ENCODE measurements at regions not wholly inside any gene's neighbourhood (a gene's known extent, or its start where the extent isn't known, plus 50 kb on each side); places are given as distances from the start of the nearest gene placed in this dataset.

- DNase-seq, result no peak
- Histone ChIP-seq H3K27ac (replicated peaks) (no peak overlapping the region), H3K9me3 (replicated peaks) (no peaks in the 10 kb centered on the region), H3K4me1 (no peaks in the 10 kb centered on the region), H3K27me3 (ENCODE audit: low read depth) (no peaks in the 10 kb centered on the region), H3K4me3 (no peak overlapping the region), H3K36me3 (no peaks in the 10 kb centered on the region)
- intact Hi-C loops (cut with micrococcal nuclease), result no loop called here
- TF ChIP-seq CTCF (IDR thresholded peaks at IDR 0.05; ENCODE audit: borderline replicate concordance), result no peak
Measured at GRCh38 chr15:97053635-97054034, 723.1 kb downstream of the NR2F2 start.

- Histone ChIP-seq H3K27me3 (ENCODE audit: low read depth) (no peaks in the 10 kb centered on the region), H3K9me3 (replicated peaks) (no peaks in the 10 kb centered on the region), H3K36me3 (no peaks in the 10 kb centered on the region), H3K27ac (replicated peaks) (no peak overlapping the region), H3K4me1 (no peaks in the 10 kb centered on the region), H3K4me3 (no peak overlapping the region)
- no peak for TF ChIP-seq CTCF (IDR thresholded peaks at IDR 0.05; ENCODE audit: borderline replicate concordance)
- intact Hi-C loops (cut with micrococcal nuclease), result no loop called here
- DNase-seq, result no peak
Measured at GRCh38 chr15:97057503-97057902, 727.0 kb downstream of the NR2F2 start.

- TF ChIP-seq CTCF (IDR thresholded peaks at IDR 0.05; ENCODE audit: borderline replicate concordance), result no peak
- no peak for DNase-seq
- Histone ChIP-seq H3K27me3 (ENCODE audit: low read depth) (no peaks in the 10 kb centered on the region), H3K4me1 (no peaks in the 10 kb centered on the region), H3K36me3 (no peaks in the 10 kb centered on the region), H3K9me3 (replicated peaks) (no peaks in the 10 kb centered on the region), H3K4me3 (no peak overlapping the region), H3K27ac (replicated peaks) (no peak overlapping the region)
- intact Hi-C loops (cut with micrococcal nuclease), result no loop called here
Measured at GRCh38 chr15:97059281-97059680, 728.8 kb downstream of the NR2F2 start.

- H3K9me3 ChIP-seq (replicated peaks), result no peaks in the 10 kb centered on the region
- intact Hi-C loops (cut with micrococcal nuclease), result no loop called here
- TF ChIP-seq CTCF (IDR thresholded peaks at IDR 0.05; ENCODE audit: borderline replicate concordance), result no peak
Measured at GRCh38 chr15:97061392-97061791, 730.9 kb downstream of the NR2F2 start.

GRCh38 chr15:97071668-97072067 is 741.2 kb downstream of the NR2F2 start:
- intact Hi-C loops (cut with micrococcal nuclease), result no loop called here
- no peak overlapping the region for H3K27ac ChIP-seq (replicated peaks)
- no peaks in the 10 kb centered on the region for H3K4me1 ChIP-seq
- no peak for DNase-seq
- no peak overlapping the region for H3K4me3 ChIP-seq
- peaks cover 16% of the 10 kb centered on the region for H3K9me3 ChIP-seq (replicated peaks)
- no peak for TF ChIP-seq CTCF (IDR thresholded peaks at IDR 0.05; ENCODE audit: borderline replicate concordance)
- no peaks in the 10 kb centered on the region for H3K36me3 ChIP-seq
- peaks cover 7% of the 10 kb centered on the region for H3K27me3 ChIP-seq (ENCODE audit: low read depth)

More at GRCh38 chr15:97061392-97061791, 730.9 kb downstream of the NR2F2 start:
- no peaks in the 10 kb centered on the region for H3K36me3 ChIP-seq
- H3K27ac ChIP-seq (replicated peaks), result no peak overlapping the region
- no peaks in the 10 kb centered on the region for H3K27me3 ChIP-seq (ENCODE audit: low read depth)
- no peaks in the 10 kb centered on the region for H3K4me1 ChIP-seq
- no peak for DNase-seq
- H3K4me3 ChIP-seq, result no peak overlapping the region

- H3K27ac ChIP-seq (replicated peaks), result no peak overlapping the region
- no peaks in the 10 kb centered on the region for H3K4me1 ChIP-seq
- no peak overlapping the region for H3K4me3 ChIP-seq
- DNase-seq, result no peak
- intact Hi-C loops (cut with micrococcal nuclease), result no loop called here
- no peak for TF ChIP-seq CTCF (IDR thresholded peaks at IDR 0.05; ENCODE audit: borderline replicate concordance)
- H3K9me3 ChIP-seq (replicated peaks), result peaks cover 16% of the 10 kb centered on the region
- H3K36me3 ChIP-seq, result no peaks in the 10 kb centered on the region
- H3K27me3 ChIP-seq (ENCODE audit: low read depth), result peaks cover 7% of the 10 kb centered on the region
Measured at GRCh38 chr15:97072545-97072944, 742.0 kb downstream of the NR2F2 start.
